Urinary bladder (tissue), 3 donors: ENCODE measurements at regions not wholly inside any gene's neighbourhood (a gene's known extent, or its start where the extent isn't known, plus 50 kb on each side); places are given as distances from the start of the nearest gene placed in this dataset.

Source experiments
- DNase-seq: peaks from one replicate; pipeline ENCODE4 v3.0.0-alpha.2; 2015; ENCODE audit errors: extremely low spot score
- H3K27ac ChIP-seq: one replicate; pipeline ENCODE4 v1.5.1; 2013; ENCODE audit warnings: low read depth, mild to moderate bottlenecking, moderate library complexity
- H3K36me3 ChIP-seq: one replicate; pipeline ENCODE4 v1.6.1; 2013; ENCODE audit warnings: mild to moderate bottlenecking, moderate library complexity; ENCODE audit not compliant: insufficient read depth
- H3K4me1 ChIP-seq: one replicate; pipeline ENCODE4 v1.6.1; 2013; ENCODE audit warnings: mild to moderate bottlenecking, moderate library complexity; ENCODE audit not compliant: insufficient read depth
- H3K4me3 ChIP-seq: one replicate; pipeline ENCODE4 v1.5.1; 2013; ENCODE audit warnings: low read depth, low read length
- WGBS: extraction: QIAGEN DNeasy Blood & Tissue Kit; methylation state at CpG from one replicate; pipeline ENCODE4 v1.1.7; 2013; 5-methylcytosine and 5-hydroxymethylcytosine counted together
- donor health status: healthy with polysubstance abuse.
- donor health status: healthy.

DNA sequence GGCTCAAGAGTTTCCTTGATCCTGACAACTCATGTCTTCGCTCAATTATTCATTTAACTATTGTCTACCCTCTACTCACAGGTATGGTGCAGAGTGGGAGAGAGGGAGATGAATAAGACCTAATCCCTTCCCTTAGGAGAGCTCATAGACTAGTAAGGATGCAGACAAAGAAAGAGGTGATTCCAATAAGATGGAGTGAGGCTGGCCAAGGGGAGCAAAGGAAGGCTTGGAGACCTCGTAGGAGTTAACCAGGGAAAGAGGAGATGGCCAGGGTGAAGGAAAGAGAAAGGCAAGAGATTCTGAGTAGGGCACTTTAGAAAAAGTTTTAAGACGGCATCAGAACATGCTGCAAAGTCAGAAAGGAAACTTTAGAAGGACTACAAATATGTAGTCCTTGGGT, 588.5 kb downstream of the VRK1 start:
- 85% methylated on average over 3 of the region's 3 CpGs for WGBS
- Histone ChIP-seq H3K4me1 (no peaks in the 10 kb centered on the region), H3K4me3 (no peak overlapping the region), H3K36me3 (no peaks in the 10 kb centered on the region), H3K27ac (no peak overlapping the region)
- no peak for DNase-seq

- no peak for DNase-seq
- 40% methylated on average over 9 of the region's 9 CpGs for WGBS
- H3K36me3 ChIP-seq, result no peaks in the 10 kb centered on the region
- H3K27ac ChIP-seq, result no peak overlapping the region
- H3K4me1 ChIP-seq, result no peaks in the 10 kb centered on the region
- H3K4me3 ChIP-seq, result no peak overlapping the region
These were observed 590.2 kb downstream of the VRK1 start for GRCh38 chr14:97387252-97387874.

DNA sequence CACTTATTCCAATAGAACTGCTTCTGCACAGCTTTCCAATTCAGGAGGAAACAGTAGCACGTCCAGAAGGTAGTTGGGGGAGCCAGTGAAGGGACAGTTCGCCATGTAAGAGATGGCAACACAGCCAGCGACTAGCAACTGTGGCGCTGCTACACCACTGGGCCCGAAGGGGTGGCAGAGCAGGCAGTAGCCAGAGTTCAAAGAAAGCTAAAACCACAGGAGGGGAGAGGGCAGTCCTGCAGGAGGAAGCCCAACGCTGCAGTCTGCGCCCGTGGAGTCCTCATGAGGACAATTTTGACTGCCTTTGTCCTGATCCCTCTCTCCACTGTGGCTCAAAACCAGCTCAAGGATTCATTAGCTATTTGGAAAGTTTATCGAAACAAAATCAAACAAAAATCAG, 591.2 kb downstream of the VRK1 start:
- Histone ChIP-seq H3K4me3 (no peak overlapping the region), H3K27ac (no peak overlapping the region), H3K4me1 (no peaks in the 10 kb centered on the region), H3K36me3 (no peaks in the 10 kb centered on the region)
- no peak for DNase-seq
- WGBS, result 41% methylated on average over 9 of the region's 9 CpGs

DNA sequence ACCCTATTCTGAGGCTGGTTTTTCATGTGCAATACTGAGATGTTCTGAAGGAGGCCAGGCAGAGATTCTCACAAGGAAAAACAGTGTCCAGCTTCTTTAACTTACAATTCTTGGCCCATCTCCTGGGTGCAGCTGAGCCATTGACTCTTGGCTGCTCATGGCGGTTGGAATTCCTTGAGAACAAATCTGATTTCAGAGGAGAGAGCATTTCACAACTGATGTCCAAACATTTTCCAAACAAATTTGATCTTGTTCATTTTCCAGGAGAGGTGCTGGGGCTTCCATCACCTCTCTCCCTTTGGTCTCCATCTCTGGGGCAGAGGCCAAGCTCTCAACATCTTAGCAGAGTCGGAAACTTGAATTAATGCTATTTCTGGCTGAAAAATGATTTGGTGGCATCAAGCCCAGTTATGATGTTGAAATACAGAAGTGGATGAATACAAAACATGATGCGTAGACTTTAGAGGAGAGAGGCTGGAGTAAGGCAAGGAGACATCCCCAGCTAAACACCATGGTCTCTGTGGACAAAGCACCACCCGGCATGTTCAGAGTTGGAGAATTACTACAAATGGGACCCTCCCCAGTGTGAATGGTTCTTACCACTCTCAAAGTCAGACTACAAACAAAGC, 593.0 kb downstream of the VRK1 start:
- H3K36me3 ChIP-seq, result no peaks in the 10 kb centered on the region
- DNase-seq, result no peak
- H3K27ac ChIP-seq, result no peak overlapping the region
- H3K4me3 ChIP-seq, result no peak overlapping the region
- no peaks in the 10 kb centered on the region for H3K4me1 ChIP-seq
- WGBS, result 57% methylated on average over 4 of the region's 4 CpGs

GRCh38 chr14:97393244-97393643, 596.1 kb downstream of the VRK1 start:
- H3K4me1 ChIP-seq, result no peaks in the 10 kb centered on the region
- no peak for DNase-seq
- WGBS, result 69% methylated on average over 6 of the region's 6 CpGs
- no peaks in the 10 kb centered on the region for H3K36me3 ChIP-seq
- H3K27ac ChIP-seq, result no peak overlapping the region
- H3K4me3 ChIP-seq, result no peak overlapping the region

DNA sequence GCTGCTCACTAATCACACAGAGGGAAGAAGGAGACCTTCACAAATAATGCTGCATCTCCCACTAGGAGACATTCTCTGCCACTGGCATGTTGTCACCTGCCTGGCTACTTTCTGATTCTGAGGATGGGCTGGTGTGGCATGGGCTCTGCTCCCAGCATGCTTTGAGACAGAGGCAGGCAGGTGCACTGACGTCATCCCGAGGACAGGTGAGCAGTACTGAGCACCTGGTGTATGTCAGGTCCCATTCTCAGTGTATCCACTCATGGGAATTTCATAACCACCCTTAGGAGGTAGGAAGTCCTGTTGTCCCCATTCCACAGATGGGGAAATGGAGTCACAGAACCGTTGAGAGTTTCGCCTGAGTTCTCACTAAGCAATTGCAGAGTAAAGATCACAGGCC, 597.9 kb downstream of the VRK1 start:
- WGBS, result 88% methylated on average over 4 of the region's 4 CpGs

GRCh38 chr14:97401714-97402113, 604.5 kb downstream of the VRK1 start:
- no peak for DNase-seq
- 73% methylated on average over 7 of the region's 7 CpGs for WGBS
- Histone ChIP-seq H3K4me1 (no peaks in the 10 kb centered on the region), H3K27ac (no peak overlapping the region), H3K36me3 (no peaks in the 10 kb centered on the region), H3K4me3 (no peak overlapping the region)

More for the DNA sequence above, 597.9 kb downstream of the VRK1 start:
- no peak for DNase-seq
- no peaks in the 10 kb centered on the region for H3K36me3 ChIP-seq
- H3K27ac ChIP-seq, result no peak overlapping the region
- H3K4me1 ChIP-seq, result no peaks in the 10 kb centered on the region
- no peak overlapping the region for H3K4me3 ChIP-seq

- DNase-seq, result no peak
- 17% methylated on average over 2 of the region's 2 CpGs for WGBS
These were observed 605.1 kb downstream of the VRK1 start for GRCh38 chr14:97402279-97402678.

DNA sequence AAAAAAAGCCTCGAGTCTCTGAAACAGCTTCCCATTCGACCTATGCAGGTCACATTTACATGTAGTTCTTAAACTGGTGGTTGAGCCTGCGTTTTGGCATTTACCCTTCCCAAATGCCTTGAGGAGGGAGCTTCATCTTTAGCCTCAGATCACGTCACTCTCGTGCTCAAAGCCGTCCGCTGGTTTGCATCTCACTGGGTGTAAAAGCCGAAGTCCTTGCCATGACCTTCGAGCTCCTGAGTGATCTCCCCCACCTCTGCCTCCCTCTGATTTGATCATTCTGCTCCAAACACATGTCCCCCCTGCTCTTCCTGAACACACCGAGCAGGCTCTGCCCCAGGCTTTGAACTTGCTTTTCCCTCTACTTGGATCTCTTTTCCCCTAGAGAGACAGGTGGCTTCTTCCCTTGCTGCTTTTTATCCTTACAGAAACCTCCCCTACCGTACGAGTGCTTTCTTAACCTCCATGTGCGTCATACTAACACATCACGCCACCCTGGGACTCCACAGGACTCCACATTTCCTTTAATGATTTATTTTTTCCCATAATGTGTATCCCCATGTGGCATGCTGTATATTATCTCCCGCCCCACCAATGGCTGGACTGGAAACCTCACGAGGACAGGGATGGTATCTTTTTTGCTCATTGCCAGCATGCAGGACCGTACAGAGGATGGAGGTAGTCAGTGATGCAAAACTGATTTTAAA, 610.7 kb downstream of the VRK1 start:
- WGBS, result 37% methylated on average over 17 of the region's 17 CpGs
- DNase-seq, result no peak
- Histone ChIP-seq H3K4me1 (no peaks in the 10 kb centered on the region), H3K36me3 (no peaks in the 10 kb centered on the region), H3K27ac (no peak overlapping the region), H3K4me3 (no peak overlapping the region)

More at GRCh38 chr14:97402279-97402678, 605.1 kb downstream of the VRK1 start:
- no peak overlapping the region for H3K4me3 ChIP-seq
- H3K4me1 ChIP-seq, result no peaks in the 10 kb centered on the region
- H3K27ac ChIP-seq, result no peak overlapping the region
- H3K36me3 ChIP-seq, result no peaks in the 10 kb centered on the region

- 36% methylated on average over 2 of the region's 2 CpGs for WGBS
- Histone ChIP-seq H3K27ac (no peak overlapping the region), H3K4me1 (no peaks in the 10 kb centered on the region), H3K36me3 (no peaks in the 10 kb centered on the region), H3K4me3 (no peak overlapping the region)
- no peak for DNase-seq
These were observed 611.3 kb downstream of the VRK1 start for GRCh38 chr14:97408503-97408902.

DNA sequence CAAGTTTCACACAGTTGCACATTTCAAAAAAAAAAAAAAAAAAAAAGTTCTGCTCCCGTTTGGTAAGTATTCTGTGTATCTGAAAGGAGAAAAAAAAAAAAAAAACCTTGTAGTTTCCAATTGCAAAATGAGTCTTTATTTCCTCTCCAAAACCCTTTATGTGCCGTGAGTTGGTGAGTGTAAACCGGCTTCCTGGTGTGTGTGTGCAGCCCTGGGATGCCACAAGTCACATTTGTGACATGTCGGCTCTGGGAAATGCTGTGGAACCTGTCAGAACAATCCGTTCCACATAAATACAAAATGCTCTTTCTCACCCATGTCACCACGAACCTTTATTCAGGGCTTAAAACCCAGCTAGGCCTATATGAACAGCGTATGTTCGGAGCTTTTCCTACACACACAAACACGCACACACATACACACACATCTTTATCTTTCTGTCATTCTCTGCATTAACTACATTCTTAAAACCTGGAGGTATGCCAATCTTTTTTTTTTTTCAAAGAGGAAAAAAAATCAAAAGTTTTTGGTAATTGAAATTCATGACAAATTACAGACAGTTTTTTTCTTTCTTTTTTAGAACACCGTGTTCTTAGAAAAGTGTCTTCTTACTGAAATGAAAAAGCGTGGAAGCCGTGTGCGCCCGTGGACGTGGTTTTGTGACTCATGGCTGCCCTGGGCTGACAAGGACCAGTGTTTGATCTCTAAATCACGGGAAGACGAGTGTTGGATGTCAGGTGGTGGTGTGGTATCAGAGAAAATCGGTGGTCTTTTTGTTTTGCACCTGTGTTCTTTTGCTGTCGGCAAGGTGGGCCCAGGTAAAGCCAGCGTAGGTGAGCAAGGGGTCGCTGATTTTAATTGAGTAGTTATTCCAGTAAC, 612.0 kb downstream of the VRK1 start:
- Histone ChIP-seq H3K36me3 (no peaks in the 10 kb centered on the region), H3K4me3 (no peak overlapping the region), H3K4me1 (no peaks in the 10 kb centered on the region), H3K27ac (no peak overlapping the region)
- WGBS, result 67% methylated on average over 21 of the region's 21 CpGs
- no peak for DNase-seq

GRCh38 chr14:97410667-97411620, 613.8 kb downstream of the VRK1 start:
- Histone ChIP-seq H3K4me1 (no peaks in the 10 kb centered on the region), H3K4me3 (no peak overlapping the region), H3K27ac (no peak overlapping the region), H3K36me3 (no peaks in the 10 kb centered on the region)
- 17% methylated on average over 13 of the region's 13 CpGs for WGBS
- DNase-seq, result no peak
